HG03135 (cell line): ENCODE measurements at regions not wholly inside any gene's neighbourhood (a gene's known extent, or its start where the extent isn't known, plus 50 kb on each side); places are given as distances from the start of the nearest gene placed in this dataset.

Experiments
- ATAC-seq: cut with Tn5 transposase; IDR thresholded peaks from one replicate; pipeline ENCODE4 v1.9.1; 2021; ENCODE audit warnings: mild to moderate bottlenecking, moderate library complexity; ENCODE audit not compliant: unreplicated experiment

- no peak for ATAC-seq
Observed at GRCh38 chr1:60160141-60160540, 86.6 kb upstream of the C1orf87 start.

DNA sequence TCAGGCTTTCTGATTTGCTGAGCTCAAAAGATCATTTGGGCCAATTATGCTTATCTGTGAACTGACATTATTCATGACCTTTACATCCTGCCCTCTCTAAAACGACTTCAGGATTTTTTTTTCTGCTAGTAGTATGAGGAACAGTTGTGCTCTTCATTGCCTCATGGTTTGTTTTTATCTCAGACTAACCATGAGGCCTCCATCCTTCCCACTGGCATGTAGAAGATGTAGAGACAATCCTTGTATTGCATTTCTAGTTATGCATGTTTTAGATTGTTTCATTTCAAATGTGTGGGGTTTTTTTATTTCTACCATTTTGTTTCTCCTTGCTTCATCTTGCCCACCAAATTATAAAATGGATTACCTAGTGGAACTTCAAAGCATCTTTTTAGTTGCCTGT, 82.8 kb upstream of the C1orf87 start:
- no peak for ATAC-seq

GRCh38 chr1:60153961-60154360, 80.4 kb upstream of the C1orf87 start:
- no peak for ATAC-seq

DNA sequence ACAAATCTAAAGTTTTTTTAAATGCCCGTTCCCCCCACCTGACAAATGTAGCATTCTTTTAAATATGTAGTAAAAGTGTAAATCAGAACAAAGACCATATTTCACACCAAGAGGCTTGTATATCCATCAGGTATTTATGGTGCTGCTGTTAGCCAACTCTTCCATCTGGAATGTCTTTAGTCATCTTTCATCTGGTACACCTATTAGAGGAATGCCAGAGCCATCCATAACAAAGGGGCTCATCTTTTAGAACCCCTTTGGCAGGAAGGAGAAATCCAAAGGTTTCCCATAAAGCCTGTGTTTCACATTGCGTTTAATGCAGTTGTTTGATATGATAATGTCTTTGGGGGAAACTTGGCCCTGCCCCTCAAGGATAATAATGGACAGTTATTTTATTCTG, 79.3 kb upstream of the C1orf87 start:
- ATAC-seq, result no peak

DNA sequence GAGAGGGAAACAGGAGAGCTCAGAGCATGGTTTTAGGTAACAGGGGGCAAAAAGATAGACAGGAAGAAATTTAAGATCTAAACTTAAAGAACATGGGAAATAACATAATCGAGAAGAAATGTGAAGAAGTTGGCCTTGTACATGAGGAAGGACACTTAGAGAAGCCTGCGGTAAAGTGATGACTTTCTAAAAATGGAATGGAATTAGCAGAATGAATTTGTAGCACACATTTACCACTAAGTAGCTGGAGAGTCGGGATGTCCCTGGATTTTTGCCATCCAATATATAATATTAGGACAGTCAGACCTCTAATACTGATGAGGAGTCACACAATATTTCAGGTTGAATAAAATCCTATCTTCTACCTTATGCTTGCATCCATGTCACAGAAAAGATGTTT, 77.7 kb upstream of the C1orf87 start:
- ATAC-seq, result no peak

GRCh38 chr1:60149251-60149650, 75.7 kb upstream of the C1orf87 start:
- no peak for ATAC-seq

GRCh38 chr1:60146884-60147283, 73.3 kb upstream of the C1orf87 start:
- ATAC-seq, result no peak

- no peak for ATAC-seq
Observed at GRCh38 chr1:60145771-60146170, 72.2 kb upstream of the C1orf87 start.

GRCh38 chr1:60141743-60142142, 68.2 kb upstream of the C1orf87 start:
- no peak for ATAC-seq

DNA sequence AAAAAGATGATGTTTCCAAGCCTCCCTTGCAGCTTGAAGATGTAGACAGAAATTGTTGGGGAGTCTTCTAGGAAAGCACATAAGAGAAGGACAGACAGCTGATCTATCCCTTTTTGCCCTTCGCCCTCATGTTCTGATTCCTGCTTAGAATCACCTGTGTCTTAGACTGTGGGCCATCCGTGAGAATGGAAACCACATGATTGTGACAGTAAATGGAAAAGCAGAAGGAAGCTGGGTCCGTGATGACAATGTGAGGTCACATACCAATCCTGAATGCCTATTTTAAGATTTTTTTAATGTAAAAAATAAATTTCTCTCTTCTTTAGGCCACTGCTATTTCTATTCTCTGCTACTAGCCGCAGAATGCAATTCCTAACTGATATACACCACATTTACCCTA, 67.7 kb upstream of the C1orf87 start:
- no peak for ATAC-seq

GRCh38 chr1:60137406-60137805, 63.8 kb upstream of the C1orf87 start:
- ATAC-seq, result no peak

GRCh38 chr1:60136395-60136794, 62.8 kb upstream of the C1orf87 start:
- ATAC-seq, result no peak

- ATAC-seq, result no peak
Observed at GRCh38 chr1:60134716-60135115, 61.1 kb upstream of the C1orf87 start.

DNA sequence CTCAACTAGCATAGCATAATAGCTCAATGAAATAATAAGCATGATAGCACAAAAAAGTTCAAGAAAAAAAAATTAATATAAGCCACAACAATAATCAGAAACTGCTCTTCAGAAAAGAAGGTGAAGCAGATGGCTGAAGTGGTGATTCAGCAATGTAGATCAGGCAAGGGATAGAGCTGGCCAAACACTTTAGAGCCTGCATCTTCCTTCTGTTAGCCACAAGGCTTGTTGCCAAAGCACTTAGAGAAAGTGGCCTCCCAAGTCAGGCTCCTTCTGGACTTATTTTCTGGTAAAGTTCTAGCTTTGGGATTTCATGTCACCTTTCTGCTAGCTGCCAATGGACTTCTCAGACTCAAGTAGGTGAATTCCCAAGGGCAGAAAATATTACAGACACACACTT, 60.3 kb upstream of the C1orf87 start:
- no peak for ATAC-seq

DNA sequence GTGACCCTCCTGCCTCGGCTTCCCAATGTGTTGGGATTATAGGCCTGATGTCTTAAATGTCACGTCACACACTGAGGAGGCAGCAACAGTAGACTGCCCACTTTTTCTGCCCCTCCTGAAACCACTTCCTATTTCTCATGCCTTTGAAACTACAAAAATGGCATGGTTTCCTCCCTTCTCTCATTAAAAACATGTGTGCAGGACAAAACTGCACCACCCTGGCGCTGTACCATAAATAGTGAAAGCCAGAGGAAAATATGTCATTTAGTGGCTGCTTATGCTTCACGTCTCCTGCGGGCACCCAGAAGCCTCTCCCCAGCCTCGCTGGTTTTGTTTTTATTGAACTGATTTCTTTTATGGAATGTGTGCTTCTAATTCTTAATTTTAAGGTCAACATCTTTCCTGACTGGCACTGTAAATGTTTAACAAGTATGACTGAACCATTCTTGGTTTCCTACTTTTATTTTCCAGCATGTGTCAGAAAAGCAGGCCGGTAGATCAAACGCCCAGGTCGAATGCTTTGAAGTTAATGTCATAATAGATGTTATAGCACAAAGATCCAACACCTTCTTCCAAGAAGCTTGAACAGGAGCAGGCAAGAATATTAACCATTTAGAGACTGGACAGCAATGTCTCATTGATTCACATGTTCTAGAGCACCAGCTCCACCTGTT, 59.6 kb upstream of the C1orf87 start:
- ATAC-seq, result no peak

DNA sequence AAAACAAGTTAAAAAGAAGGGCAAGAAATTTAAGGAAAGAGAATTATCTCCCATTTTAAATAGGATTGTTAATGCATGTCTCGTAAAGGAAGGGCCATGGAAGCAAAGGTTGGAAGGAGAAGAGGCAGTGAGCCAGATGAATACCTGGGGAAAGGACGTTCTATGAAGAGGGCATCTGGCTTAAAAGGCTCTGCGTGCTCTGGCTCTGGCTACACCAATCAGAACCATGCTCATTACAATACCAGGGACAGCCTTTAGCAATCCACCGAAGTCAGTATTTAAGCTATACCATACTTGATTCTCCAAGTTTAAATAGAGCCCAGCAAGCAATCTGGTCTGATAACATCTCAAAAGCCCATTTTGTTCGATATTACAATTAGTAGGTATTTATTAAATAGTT, 58.5 kb upstream of the C1orf87 start:
- ATAC-seq, result no peak

GRCh38 chr1:60130703-60131102, 57.1 kb upstream of the C1orf87 start:
- ATAC-seq, result no peak

DNA sequence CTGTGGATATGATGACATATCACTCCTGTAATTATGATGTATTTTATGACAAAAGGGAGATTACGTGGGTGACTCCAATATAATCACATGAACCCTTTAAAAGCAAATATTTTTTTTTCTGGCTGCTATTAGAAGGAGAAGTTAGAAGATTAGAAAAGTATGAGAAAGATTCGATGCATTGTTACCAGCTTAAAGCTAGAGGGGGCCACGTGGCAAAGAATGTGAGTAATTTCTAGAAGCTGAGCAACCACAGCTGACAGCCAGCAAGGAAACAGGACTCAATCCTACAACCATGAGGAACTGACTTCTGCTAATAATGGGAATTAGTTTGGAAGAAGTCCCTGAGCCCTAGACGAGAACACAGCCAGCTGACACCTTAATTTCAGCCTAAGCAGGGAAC, 56.3 kb upstream of the C1orf87 start:
- no peak for ATAC-seq

- no peak for ATAC-seq
Observed at GRCh38 chr1:60126723-60127122, 53.2 kb upstream of the C1orf87 start.
